ENCODE measurements at regions not wholly inside any gene's neighbourhood (a gene's known extent, or its start where the extent isn't known, plus 50 kb on each side); places are given as distances from the start of the nearest gene placed in this dataset.
"Not testable (repeated sequence)": the region's sequence is repeated elsewhere in the genome, so short reads cannot be mapped to it uniquely, and the experiment has no call there.

GRCh38 chr22:26939466-26939865 lies 282.1 kb downstream of the MIAT start:
- Histone ChIP-seq H3K27me3 (ENCODE audit: insufficient read depth, low read length, poor library complexity) (no peaks in the 10 kb centered on the region), H3K79me1 (ENCODE audit: low read length) (no peaks in the 10 kb centered on the region), H4K5ac (ENCODE audit: low read length) (no peak overlapping the region), H3K4me3 (ENCODE audit: low read length) (no peak overlapping the region), H3K9ac (ENCODE audit: low read length) (no peak overlapping the region), H3K4me2 (ENCODE audit: low read length) (no peak overlapping the region), H3K36me3 (ENCODE audit: control insufficient read depth, insufficient read depth, low read length) (no peaks in the 10 kb centered on the region), H2AK5ac (ENCODE audit: low read length) (no peak overlapping the region), H2BK120ac (ENCODE audit: low read depth, low read length) (no peak overlapping the region), H3K79me2 (ENCODE audit: control insufficient read depth, insufficient read depth, low read length) (no peaks in the 10 kb centered on the region), H3K18ac (ENCODE audit: low read length) (no peak overlapping the region), H2BK15ac (replicated peaks; ENCODE audit: low read depth) (no peak overlapping the region), H3K4me1 (ENCODE audit: control insufficient read depth, low read depth, low read length) (no peaks in the 10 kb centered on the region), H3K27ac (ENCODE audit: low read depth, low read length) (no peak overlapping the region), H3K56ac (ENCODE audit: low read length) (no peak overlapping the region), H3K4ac (ENCODE audit: low read depth, low read length) (no peak overlapping the region), H3K23ac (ENCODE audit: low read length) (no peak overlapping the region), H2BK5ac (ENCODE audit: low read length) (no peak overlapping the region), H4K8ac (ENCODE audit: low read depth, low read length) (no peak overlapping the region)
- no CpG with 5 or more reads among the region's 5 CpGs for WGBS (ENCODE audit: extremely low coverage, insufficient coverage, low lambda C conversion rate)
- DNase-seq, result no peak

GRCh38 chr22:26941896-26942636 lies 284.7 kb downstream of the MIAT start:
- H3K4me3 ChIP-seq (ENCODE audit: low read length), result no peak overlapping the region
- H2BK15ac ChIP-seq (replicated peaks; ENCODE audit: low read depth), result no peak overlapping the region
- H4K8ac ChIP-seq (ENCODE audit: low read depth, low read length), result no peak overlapping the region
- H3K36me3 ChIP-seq (ENCODE audit: control insufficient read depth, insufficient read depth, low read length), result no peaks in the 10 kb centered on the region
- H3K4me1 ChIP-seq (ENCODE audit: control insufficient read depth, low read depth, low read length), result no peaks in the 10 kb centered on the region
- H2BK5ac ChIP-seq (ENCODE audit: low read length), result no peak overlapping the region
- no peak overlapping the region for H3K4me2 ChIP-seq (ENCODE audit: low read length)
- no peak overlapping the region for H3K23ac ChIP-seq (ENCODE audit: low read length)
- no peak overlapping the region for H3K4ac ChIP-seq (ENCODE audit: low read depth, low read length)
- no peak overlapping the region for H4K5ac ChIP-seq (ENCODE audit: low read length)
- H2AK5ac ChIP-seq (ENCODE audit: low read length), result no peak overlapping the region
- no peak overlapping the region for H3K9ac ChIP-seq (ENCODE audit: low read length)
- H2BK120ac ChIP-seq (ENCODE audit: low read depth, low read length), result no peak overlapping the region
- no peaks in the 10 kb centered on the region for H3K79me1 ChIP-seq (ENCODE audit: low read length)
- H3K18ac ChIP-seq (ENCODE audit: low read length), result no peak overlapping the region
- H3K56ac ChIP-seq (ENCODE audit: low read length), result no peak overlapping the region
- H3K27ac ChIP-seq (ENCODE audit: low read depth, low read length), result no peak overlapping the region
- H3K79me2 ChIP-seq (ENCODE audit: control insufficient read depth, insufficient read depth, low read length), result no peaks in the 10 kb centered on the region
- DNase-seq, result peak; percentile 22
- no peaks in the 10 kb centered on the region for H3K27me3 ChIP-seq (ENCODE audit: insufficient read depth, low read length, poor library complexity)
- no CpG with 5 or more reads among the region's 14 CpGs for WGBS (ENCODE audit: extremely low coverage, insufficient coverage, low lambda C conversion rate)

- Histone ChIP-seq H3K4me3 (ENCODE audit: low read length) (no peak overlapping the region), H3K23ac (ENCODE audit: low read length) (no peak overlapping the region), H3K27me3 (ENCODE audit: insufficient read depth, low read length, poor library complexity) (no peaks in the 10 kb centered on the region), H3K9ac (ENCODE audit: low read length) (no peak overlapping the region), H3K79me2 (ENCODE audit: control insufficient read depth, insufficient read depth, low read length) (no peaks in the 10 kb centered on the region), H2BK5ac (ENCODE audit: low read length) (no peak overlapping the region), H3K4me2 (ENCODE audit: low read length) (no peak overlapping the region), H3K4ac (ENCODE audit: low read depth, low read length) (no peak overlapping the region), H4K8ac (ENCODE audit: low read depth, low read length) (no peak overlapping the region), H3K79me1 (ENCODE audit: low read length) (no peaks in the 10 kb centered on the region), H2AK5ac (ENCODE audit: low read length) (no peak overlapping the region), H3K18ac (ENCODE audit: low read length) (no peak overlapping the region), H3K36me3 (ENCODE audit: control insufficient read depth, insufficient read depth, low read length) (no peaks in the 10 kb centered on the region), H3K4me1 (ENCODE audit: control insufficient read depth, low read depth, low read length) (no peaks in the 10 kb centered on the region), H2BK120ac (ENCODE audit: low read depth, low read length) (no peak overlapping the region), H3K27ac (ENCODE audit: low read depth, low read length) (no peak overlapping the region), H3K56ac (ENCODE audit: low read length) (no peak overlapping the region), H4K5ac (ENCODE audit: low read length) (no peak overlapping the region), H2BK15ac (replicated peaks; ENCODE audit: low read depth) (no peak overlapping the region)
- no CpG with 5 or more reads among the region's 4 CpGs for WGBS (ENCODE audit: extremely low coverage, insufficient coverage, low lambda C conversion rate)
- DNase-seq, result no peak
Observed at GRCh38 chr22:26942637-26942957, 285.2 kb downstream of the MIAT start.

GRCh38 chr22:26945565-26945964 lies 288.2 kb downstream of the MIAT start:
- H2AK5ac ChIP-seq (ENCODE audit: low read length), result no peak overlapping the region
- DNase-seq, result no peak
- no peak overlapping the region for H2BK120ac ChIP-seq (ENCODE audit: low read depth, low read length)
- H3K79me1 ChIP-seq (ENCODE audit: low read length), result no peaks in the 10 kb centered on the region
- no peak overlapping the region for H3K4me3 ChIP-seq (ENCODE audit: low read length)
- H3K4me2 ChIP-seq (ENCODE audit: low read length), result no peak overlapping the region
- no peaks in the 10 kb centered on the region for H3K79me2 ChIP-seq (ENCODE audit: control insufficient read depth, insufficient read depth, low read length)
- H3K4me1 ChIP-seq (ENCODE audit: control insufficient read depth, low read depth, low read length), result no peaks in the 10 kb centered on the region
- no peak overlapping the region for H3K4ac ChIP-seq (ENCODE audit: low read depth, low read length)
- no peak overlapping the region for H4K8ac ChIP-seq (ENCODE audit: low read depth, low read length)
- no peak overlapping the region for H3K23ac ChIP-seq (ENCODE audit: low read length)
- no peak overlapping the region for H4K5ac ChIP-seq (ENCODE audit: low read length)
- H2BK5ac ChIP-seq (ENCODE audit: low read length), result no peak overlapping the region
- H3K36me3 ChIP-seq (ENCODE audit: control insufficient read depth, insufficient read depth, low read length), result no peaks in the 10 kb centered on the region
- H3K27ac ChIP-seq (ENCODE audit: low read depth, low read length), result no peak overlapping the region
- no peak overlapping the region for H3K56ac ChIP-seq (ENCODE audit: low read length)
- H2BK15ac ChIP-seq (replicated peaks; ENCODE audit: low read depth), result no peak overlapping the region
- H3K18ac ChIP-seq (ENCODE audit: low read length), result no peak overlapping the region
- H3K27me3 ChIP-seq (ENCODE audit: insufficient read depth, low read length, poor library complexity), result no peaks in the 10 kb centered on the region
- WGBS (ENCODE audit: extremely low coverage, insufficient coverage, low lambda C conversion rate), result no CpG with 5 or more reads among the region's 1 CpG
- H3K9ac ChIP-seq (ENCODE audit: low read length), result no peak overlapping the region

- Histone ChIP-seq H3K4me3 (ENCODE audit: low read length) (no peak overlapping the region), H3K9ac (ENCODE audit: low read length) (no peak overlapping the region), H4K5ac (ENCODE audit: low read length) (no peak overlapping the region), H3K18ac (ENCODE audit: low read length) (no peak overlapping the region), H3K27ac (ENCODE audit: low read depth, low read length) (no peak overlapping the region), H3K56ac (ENCODE audit: low read length) (no peak overlapping the region), H3K4me1 (ENCODE audit: control insufficient read depth, low read depth, low read length) (peaks cover 9% of the 10 kb centered on the region), H3K79me1 (ENCODE audit: low read length) (no peaks in the 10 kb centered on the region), H2BK5ac (ENCODE audit: low read length) (no peak overlapping the region), H3K23ac (ENCODE audit: low read length) (no peak overlapping the region), H3K4me2 (ENCODE audit: low read length) (no peak overlapping the region), H3K4ac (ENCODE audit: low read depth, low read length) (no peak overlapping the region), H3K79me2 (ENCODE audit: control insufficient read depth, insufficient read depth, low read length) (no peaks in the 10 kb centered on the region), H4K8ac (ENCODE audit: low read depth, low read length) (no peak overlapping the region), H2BK120ac (ENCODE audit: low read depth, low read length) (no peak overlapping the region), H2BK15ac (replicated peaks; ENCODE audit: low read depth) (no peak overlapping the region), H3K36me3 (ENCODE audit: control insufficient read depth, insufficient read depth, low read length) (no peaks in the 10 kb centered on the region), H3K27me3 (ENCODE audit: insufficient read depth, low read length, poor library complexity) (peaks cover 2% of the 10 kb centered on the region), H2AK5ac (ENCODE audit: low read length) (no peak overlapping the region)
- peak; percentile 15 for DNase-seq
- no CpG with 5 or more reads among the region's 3 CpGs for WGBS (ENCODE audit: extremely low coverage, insufficient coverage, low lambda C conversion rate)
Observed at GRCh38 chr22:26949193-26949592, 291.8 kb downstream of the MIAT start.

- H3K4me3 ChIP-seq (ENCODE audit: low read length); H3K4me2 ChIP-seq (ENCODE audit: low read length); H3K79me2 ChIP-seq (ENCODE audit: control insufficient read depth, insufficient read depth, low read length); H4K5ac ChIP-seq (ENCODE audit: low read length); H3K18ac ChIP-seq (ENCODE audit: low read length); H4K8ac ChIP-seq (ENCODE audit: low read depth, low read length); H3K23ac ChIP-seq (ENCODE audit: low read length); H3K56ac ChIP-seq (ENCODE audit: low read length); H3K4me1 ChIP-seq (ENCODE audit: control insufficient read depth, low read depth, low read length); H3K27ac ChIP-seq (ENCODE audit: low read depth, low read length); H3K9ac ChIP-seq (ENCODE audit: low read length); DNase-seq; H2BK5ac ChIP-seq (ENCODE audit: low read length); H2BK120ac ChIP-seq (ENCODE audit: low read depth, low read length); H3K27me3 ChIP-seq (ENCODE audit: insufficient read depth, low read length, poor library complexity); H3K79me1 ChIP-seq (ENCODE audit: low read length); H2BK15ac ChIP-seq (replicated peaks; ENCODE audit: low read depth); H3K36me3 ChIP-seq (ENCODE audit: control insufficient read depth, insufficient read depth, low read length); H3K4ac ChIP-seq (ENCODE audit: low read depth, low read length); H2AK5ac ChIP-seq (ENCODE audit: low read length): not testable (repeated sequence)
- WGBS (ENCODE audit: extremely low coverage, insufficient coverage, low lambda C conversion rate), result no CpG with 5 or more reads among the region's 3 CpGs
Observed at GRCh38 chr22:26951139-26951538, 293.8 kb downstream of the MIAT start.

Measured in mesendoderm (in vitro differentiated cells).